ENCODE measurements at regions not wholly inside any gene's neighbourhood (a gene's known extent, or its start where the extent isn't known, plus 50 kb on each side); places are given as distances from the start of the nearest gene placed in this dataset.

DNA sequence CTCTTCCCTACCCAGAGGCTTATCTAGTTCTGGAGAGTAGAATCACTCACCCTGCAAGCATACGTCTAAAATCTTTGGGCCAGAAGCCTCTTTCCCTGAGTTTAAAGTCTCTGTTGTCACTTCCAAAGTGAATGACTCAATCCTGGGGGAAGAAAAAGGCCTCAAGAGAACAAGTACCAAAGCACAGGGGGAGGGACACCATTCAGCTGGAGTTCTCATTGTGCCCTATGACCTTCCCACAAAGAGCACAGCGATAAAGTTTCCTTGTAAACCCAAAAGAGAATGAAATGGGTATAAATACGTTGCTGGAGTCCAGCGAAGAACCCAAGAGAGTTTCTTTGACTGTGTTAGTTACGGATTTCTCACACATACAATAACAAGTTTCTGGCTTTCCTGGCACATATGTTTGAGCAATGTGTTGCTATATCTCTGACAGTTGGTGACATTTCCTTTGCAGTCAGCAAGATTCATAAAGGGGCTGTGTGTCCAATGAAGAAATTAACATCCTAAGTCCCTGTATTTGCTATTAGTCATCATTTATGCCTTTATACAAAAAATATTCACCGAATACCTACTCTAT is 107.3 kb upstream of the PTPRG start:
- no peak for TF ChIP-seq CTCF (IDR thresholded peaks at IDR 0.05)
- no peak for TF ChIP-seq POLR2A (IDR thresholded peaks at IDR 0.05)
